HFFc6 (cell line): ENCODE measurements at regions not wholly inside any gene's neighbourhood (a gene's known extent, or its start where the extent isn't known, plus 50 kb on each side); places are given as distances from the start of the nearest gene placed in this dataset.

ENCODE experiments used
- DNase-seq: peaks from one replicate; pipeline ENCODE4 v3.0.0-alpha.2; 2018
- H3K27ac Mint-ChIP-seq: 2 replicates; pipeline ENCODE4 v1.8.0; 2020; ENCODE audit warnings: mild to moderate bottlenecking, mixed read lengths
- H3K27me3 Mint-ChIP-seq: 2 replicates; pipeline ENCODE4 v1.8.0; 2021; ENCODE audit warnings: mild to moderate bottlenecking, moderate library complexity, mixed read lengths; ENCODE audit not compliant: insufficient read depth
- H3K36me3 Mint-ChIP-seq: 2 replicates; pipeline ENCODE4 v1.8.0; 2021; ENCODE audit warnings: low read depth, mixed read lengths
- H3K4me1 Mint-ChIP-seq: 2 replicates; pipeline ENCODE4 v1.8.0; 2020; ENCODE audit warnings: low read depth, mixed read lengths
- H3K4me3 Mint-ChIP-seq: 2 replicates; pipeline ENCODE4 v1.8.0; 2020; ENCODE audit warnings: mild to moderate bottlenecking, moderate library complexity, mixed read lengths
- H3K9me3 Mint-ChIP-seq: 2 replicates; pipeline ENCODE4 v1.8.0; 2020; ENCODE audit warnings: mild to moderate bottlenecking, mixed read lengths
- TF ChIP-seq, protein P1 (sequence below): fragments of 200-600 bp; sonication (generic); IDR thresholded peaks from 2 replicates; pipeline ENCODE4 v1.5.0; 2021; ENCODE audit warnings: antibody characterized with exemption, mild to moderate bottlenecking

DNA sequence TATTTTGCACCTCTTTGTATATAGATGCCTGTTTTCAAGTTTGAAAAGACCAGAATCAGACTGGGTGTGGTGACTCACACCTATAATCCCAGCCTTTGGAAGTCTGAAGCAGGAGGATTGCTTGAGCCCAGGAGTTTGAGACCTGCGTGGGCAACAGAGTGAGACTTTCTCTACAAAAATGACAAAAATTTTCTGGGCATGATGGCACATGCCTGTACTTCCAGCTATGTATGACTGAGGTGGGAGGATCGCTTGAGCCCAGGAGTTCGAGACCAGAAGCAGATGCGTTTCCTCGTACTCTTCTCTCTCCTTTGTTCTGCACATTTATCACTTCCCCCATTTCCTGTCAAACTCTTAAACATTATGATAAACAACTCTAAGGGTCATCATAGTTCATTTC is 310.0 kb upstream of the SNX7 start:
- TF ChIP-seq, protein P1, sequence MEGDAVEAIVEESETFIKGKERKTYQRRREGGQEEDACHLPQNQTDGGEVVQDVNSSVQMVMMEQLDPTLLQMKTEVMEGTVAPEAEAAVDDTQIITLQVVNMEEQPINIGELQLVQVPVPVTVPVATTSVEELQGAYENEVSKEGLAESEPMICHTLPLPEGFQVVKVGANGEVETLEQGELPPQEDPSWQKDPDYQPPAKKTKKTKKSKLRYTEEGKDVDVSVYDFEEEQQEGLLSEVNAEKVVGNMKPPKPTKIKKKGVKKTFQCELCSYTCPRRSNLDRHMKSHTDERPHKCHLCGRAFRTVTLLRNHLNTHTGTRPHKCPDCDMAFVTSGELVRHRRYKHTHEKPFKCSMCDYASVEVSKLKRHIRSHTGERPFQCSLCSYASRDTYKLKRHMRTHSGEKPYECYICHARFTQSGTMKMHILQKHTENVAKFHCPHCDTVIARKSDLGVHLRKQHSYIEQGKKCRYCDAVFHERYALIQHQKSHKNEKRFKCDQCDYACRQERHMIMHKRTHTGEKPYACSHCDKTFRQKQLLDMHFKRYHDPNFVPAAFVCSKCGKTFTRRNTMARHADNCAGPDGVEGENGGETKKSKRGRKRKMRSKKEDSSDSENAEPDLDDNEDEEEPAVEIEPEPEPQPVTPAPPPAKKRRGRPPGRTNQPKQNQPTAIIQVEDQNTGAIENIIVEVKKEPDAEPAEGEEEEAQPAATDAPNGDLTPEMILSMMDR: no peak
- H3K4me3 Mint-ChIP-seq: no peak overlapping the region
- no peaks in the 10 kb centered on the region for H3K27me3 Mint-ChIP-seq
- peaks cover 4% of the 10 kb centered on the region; the same call in 1 of the 2 replicates for H3K36me3 Mint-ChIP-seq
- no peak for DNase-seq
- H3K9me3 Mint-ChIP-seq: no peaks in the 10 kb centered on the region
- H3K27ac Mint-ChIP-seq: no peak overlapping the region
- H3K4me1 Mint-ChIP-seq: peaks cover 23% of the 10 kb centered on the region

DNA sequence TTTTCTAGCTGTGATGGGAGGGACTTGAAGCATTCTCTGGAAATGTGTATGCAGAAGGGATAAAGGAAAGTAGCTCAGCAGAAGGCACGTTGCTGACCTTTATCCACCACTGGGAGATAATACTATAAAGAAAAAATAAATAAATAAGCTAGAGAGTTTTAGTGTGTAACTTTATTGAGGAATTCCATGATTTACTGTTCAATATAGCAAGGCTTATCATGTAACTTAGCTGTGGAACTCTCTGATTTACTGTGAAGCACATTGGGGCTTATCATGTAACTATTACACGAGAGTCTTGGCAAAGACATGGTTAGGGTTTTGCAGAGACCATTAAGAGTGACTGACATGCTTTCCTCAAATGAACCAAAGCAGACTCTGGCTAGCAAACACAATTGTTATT is 316.1 kb upstream of the SNX7 start:
- H3K36me3 Mint-ChIP-seq: peaks cover 4% of the 10 kb centered on the region; the same call in 1 of the 2 replicates
- no peak overlapping the region for H3K4me3 Mint-ChIP-seq
- H3K9me3 Mint-ChIP-seq: no peaks in the 10 kb centered on the region
- no peak overlapping the region for H3K27ac Mint-ChIP-seq
- TF ChIP-seq, protein P1: no peak
- no peak for DNase-seq
- peaks cover 45% of the 10 kb centered on the region for H3K4me1 Mint-ChIP-seq
- H3K27me3 Mint-ChIP-seq: no peaks in the 10 kb centered on the region

DNA sequence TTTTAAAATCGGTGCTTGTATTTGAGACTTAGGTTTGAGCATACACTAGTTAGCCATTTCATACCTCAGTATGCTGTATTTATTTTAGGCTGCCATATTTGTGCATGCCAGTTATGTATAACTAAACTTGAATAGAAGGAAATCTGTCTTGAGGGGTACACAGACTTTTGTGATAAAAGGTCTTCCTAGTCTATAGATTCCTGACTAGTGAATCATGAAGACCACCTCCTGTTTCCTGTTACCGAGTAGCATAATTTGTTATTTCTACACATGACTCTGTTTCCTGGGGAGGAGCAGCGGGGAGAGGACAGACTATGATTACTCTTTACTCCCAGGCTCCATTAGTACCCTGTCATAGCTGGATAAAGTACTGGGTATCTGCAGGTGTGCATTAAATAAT is 316.8 kb upstream of the SNX7 start:
- no peak for DNase-seq
- peaks cover 7% of the 10 kb centered on the region; the same call in 1 of the 2 replicates for H3K36me3 Mint-ChIP-seq
- no peak overlapping the region for H3K4me3 Mint-ChIP-seq
- peaks cover 51% of the 10 kb centered on the region for H3K4me1 Mint-ChIP-seq
- H3K27me3 Mint-ChIP-seq: no peaks in the 10 kb centered on the region
- TF ChIP-seq, protein P1: no peak
- no peaks in the 10 kb centered on the region for H3K9me3 Mint-ChIP-seq
- H3K27ac Mint-ChIP-seq: no peak overlapping the region

DNA sequence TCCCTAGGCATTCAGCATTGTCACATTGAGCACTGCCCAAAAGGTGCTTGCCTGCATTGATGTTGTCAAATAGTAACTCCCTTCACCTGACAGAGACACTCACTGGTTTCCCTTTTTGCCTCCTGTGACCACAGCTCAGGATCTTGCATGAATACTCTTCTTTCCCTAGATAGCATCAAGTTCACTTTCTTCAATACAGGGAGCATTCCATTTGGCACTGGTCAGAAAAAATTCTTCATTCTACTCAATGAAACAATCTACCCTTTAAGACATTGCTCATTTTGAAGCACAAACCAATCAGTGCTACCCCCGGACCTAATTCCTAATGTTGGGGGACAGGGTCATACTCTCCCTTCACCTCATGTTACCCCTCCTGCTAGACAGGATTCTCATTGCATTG is 319.0 kb upstream of the SNX7 start:
- TF ChIP-seq, protein P1: no peak
- H3K4me3 Mint-ChIP-seq: no peak overlapping the region; the same call in 1 of the 2 replicates
- peak overlapping the region; percentile 59 for H3K27ac Mint-ChIP-seq
- no peaks in the 10 kb centered on the region for H3K27me3 Mint-ChIP-seq
- H3K4me1 Mint-ChIP-seq: peaks cover 56% of the 10 kb centered on the region
- H3K9me3 Mint-ChIP-seq: no peaks in the 10 kb centered on the region
- H3K36me3 Mint-ChIP-seq: 0 out of 2 replicates have a peak, but pooled peaks cover 5% of the 10 kb centered on the region
- DNase-seq: peak; percentile 52

DNA sequence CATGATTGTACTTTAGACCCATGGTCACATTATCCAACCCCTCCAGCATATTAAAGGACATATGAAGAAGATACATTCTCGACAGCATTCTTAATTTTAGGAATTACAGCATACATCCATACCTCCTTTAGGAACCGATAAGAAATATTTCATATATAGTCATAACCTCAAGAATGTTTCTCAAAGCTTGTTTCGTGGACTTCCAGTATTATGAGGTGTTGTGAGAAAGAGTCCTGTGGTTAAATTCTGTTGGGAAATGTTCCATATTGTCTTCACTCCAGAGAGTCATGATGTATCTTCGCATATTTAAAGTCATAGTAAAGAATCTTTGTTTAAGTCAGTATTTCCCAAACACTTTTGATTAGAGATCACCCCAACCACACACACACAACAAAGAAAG is 321.0 kb upstream of the SNX7 start:
- no peak overlapping the region for H3K27ac Mint-ChIP-seq
- peaks cover 55% of the 10 kb centered on the region for H3K4me1 Mint-ChIP-seq
- no peaks in the 10 kb centered on the region for H3K27me3 Mint-ChIP-seq
- DNase-seq: peak; percentile 24
- no peaks in the 10 kb centered on the region for H3K9me3 Mint-ChIP-seq
- no peak overlapping the region for H3K4me3 Mint-ChIP-seq
- H3K36me3 Mint-ChIP-seq: 0 out of 2 replicates have a peak, but pooled peaks cover 5% of the 10 kb centered on the region
- TF ChIP-seq, protein P1: no peak
